H1 (cell line): ENCODE measurements at regions not wholly inside any gene's neighbourhood (a gene's known extent, or its start where the extent isn't known, plus 50 kb on each side); places are given as distances from the start of the nearest gene placed in this dataset.

Experiments
- CTCF ChIA-PET: fragments of 300-600 bp; sonication (Branson Sonifier 250); formaldehyde crosslinking; loops from one replicate; lab custom pipeline; 2021; ENCODE audit not compliant: partially characterized antibody; lab: Charles Lee
- POLR2A ChIA-PET: fragments of 300-600 bp; sonication (Branson Sonifier 250); formaldehyde crosslinking; loops from one replicate; lab custom pipeline; 2021; ENCODE audit warnings: inconsistent platforms; ENCODE audit not compliant: partially characterized antibody; lab: Charles Lee
- DNase-seq, 2 experiments: peaks; one replicate each; pipeline versions ENCODE4 v3.0.0 to v3.0.0-alpha.2; 2010 to 2022; ENCODE audit warnings: low spot score in 2 of 2, low read depth in 1 of 2, mixed read lengths in 1 of 2
- FAIRE-seq: peaks from 2 replicates; lab custom pipeline; 2011; peaks lifted over from hg19 to GRCh38; lab: Jason Lieb, UNC
- H2AFZ ChIP-seq: 2 replicates; pipeline ENCODE4 v1.8.1; 2012; ENCODE audit warnings: low read length, inconsistent platforms
- H2AK5ac ChIP-seq: 2 replicates; pipeline ENCODE4 v1.6.1; 2013; ENCODE audit warnings: low read depth, low read length
- H2BK120ac ChIP-seq: replicated peaks from 2 replicates; pipeline ENCODE3; 2013; ENCODE audit warnings: low read depth, low read length, inconsistent platforms
- H2BK12ac ChIP-seq: 2 replicates; pipeline ENCODE4 v1.6.1; 2013; ENCODE audit warnings: low read depth, low read length
- H2BK15ac ChIP-seq: 2 replicates; pipeline ENCODE4 v1.6.1; 2013; ENCODE audit warnings: low read length
- H2BK20ac ChIP-seq: 2 replicates; pipeline ENCODE4 v1.6.1; 2013; ENCODE audit warnings: low read length
- H2BK5ac ChIP-seq: 2 replicates; pipeline ENCODE4 v1.6.1; 2013; ENCODE audit warnings: low read depth, low read length
- H3K14ac ChIP-seq: 2 replicates; pipeline ENCODE4 v1.6.1; 2013; ENCODE audit warnings: inconsistent platforms; ENCODE audit not compliant: insufficient read length
- H3K18ac ChIP-seq: 2 replicates; pipeline ENCODE4 v1.6.1; 2013; ENCODE audit warnings: low read length; ENCODE audit errors: extremely low read depth
- H3K23ac ChIP-seq: 2 replicates; pipeline ENCODE4 v1.6.1; 2013; ENCODE audit warnings: inconsistent platforms; ENCODE audit not compliant: insufficient read length
- H3K23me2 ChIP-seq: 2 replicates; pipeline ENCODE4 v1.6.1; 2013; ENCODE audit warnings: low read depth, low read length
- H3K27ac ChIP-seq: 2 replicates; pipeline ENCODE4 v1.6.1; 2011; ENCODE audit warnings: low read depth, low read length, inconsistent platforms
- H3K27me3 ChIP-seq, 4 experiments: replicated peaks in 1 of 4; 1 replicate in 1 of 4; 2 replicates in 3 of 4; pipeline versions ENCODE4 v1.6.1 to v1.8.1; 2011 to 2013; ENCODE audit warnings: low read length in 3 of 4, mild to moderate bottlenecking in 3 of 4, inconsistent platforms in 2 of 4, mixed read lengths in 2 of 4, moderate library complexity in 1 of 4; ENCODE audit not compliant: control insufficient read depth in 3 of 4, insufficient read depth in 3 of 4; ENCODE audit errors: extremely low read depth in 1 of 4
- H3K36me3 ChIP-seq, 4 experiments: 2 replicates each; pipeline versions ENCODE4 v1.6.1 to v1.8.1; 2011 to 2013; ENCODE audit warnings: mild to moderate bottlenecking in 4 of 4, low read length in 3 of 4, moderate library complexity in 2 of 4, control low read depth in 1 of 4, inconsistent platforms in 1 of 4; ENCODE audit not compliant: insufficient read depth in 4 of 4, control insufficient read depth in 2 of 4
- H3K4ac ChIP-seq: replicated peaks from 2 replicates; pipeline ENCODE3; 2013; ENCODE audit warnings: low read length, low read depth, mixed read lengths, inconsistent platforms; ENCODE audit not compliant: insufficient read length
- H3K4me1 ChIP-seq, 4 experiments: replicated peaks in 1 of 4; 1 replicate in 1 of 4; 2 replicates in 3 of 4; pipeline versions ENCODE4 v1.6.1 to v1.8.1; 2011 to 2013; ENCODE audit warnings: low read length in 3 of 4, inconsistent platforms in 2 of 4, mixed read lengths in 1 of 4; ENCODE audit not compliant: insufficient read depth in 4 of 4, control insufficient read depth in 3 of 4
- H3K4me2 ChIP-seq, 2 experiments: 2 replicates each; pipeline versions ENCODE4 v1.6.1 to v1.8.1; 2011 to 2013; ENCODE audit warnings: low read depth in 2 of 2, low read length in 2 of 2, control low read depth in 1 of 2, inconsistent platforms in 1 of 2, mild to moderate bottlenecking in 1 of 2; ENCODE audit not compliant: insufficient read depth in 1 of 2
- H3K4me3 ChIP-seq, 4 experiments: fragments of 200-600, 300-600 bp in 1 of 4; sonication (generic), shearing (Covaris generic), sonication (Bioruptor Twin) in 1 of 4; 2 replicates each; pipeline versions ENCODE4 v1.5.1 to v1.8.1; 2011 to 2016; ENCODE audit warnings: low read length in 4 of 4, low read depth in 3 of 4, control low read depth in 2 of 4, inconsistent platforms in 2 of 4, mild to moderate bottlenecking in 2 of 4, mixed read lengths in 1 of 4, moderate library complexity in 1 of 4; ENCODE audit not compliant: insufficient read depth in 2 of 4; ENCODE audit errors: extremely low read depth in 1 of 4
- H3K56ac ChIP-seq: replicated peaks from 2 replicates; pipeline ENCODE3; 2013; ENCODE audit warnings: low read depth, mild to moderate bottlenecking, mixed read lengths, low read length, inconsistent platforms; ENCODE audit not compliant: insufficient read length
- H3K79me1 ChIP-seq: 2 replicates; pipeline ENCODE4 v1.6.1; 2013; ENCODE audit warnings: low read depth, low read length, control low read depth
- H3K79me2 ChIP-seq, 2 experiments: 2 replicates each; pipeline versions ENCODE4 v1.6.1 to v1.8.1; 2012 to 2013; ENCODE audit warnings: low read length in 2 of 2, mild to moderate bottlenecking in 2 of 2, inconsistent platforms in 1 of 2; ENCODE audit not compliant: insufficient read depth in 2 of 2, control insufficient read depth in 1 of 2
- H3K9ac ChIP-seq, 4 experiments: replicated peaks in 1 of 4; 1 replicate in 1 of 4; 2 replicates in 3 of 4; pipeline versions ENCODE4 v1.6.1 to v1.8.1; 2011 to 2013; ENCODE audit warnings: low read depth in 3 of 4, low read length in 3 of 4, control low read depth in 2 of 4, mild to moderate bottlenecking in 2 of 4, moderate library complexity in 2 of 4, inconsistent platforms in 1 of 4; ENCODE audit errors: extremely low read depth in 1 of 4
- H3K9me3 ChIP-seq, 2 experiments: 2 replicates each; pipeline versions ENCODE4 v1.6.1 to v1.8.1; 2012 to 2013; ENCODE audit warnings: mild to moderate bottlenecking in 2 of 2, moderate library complexity in 2 of 2, control low read depth in 1 of 2, inconsistent platforms in 1 of 2, low read depth in 1 of 2, low read length in 1 of 2, mixed read lengths in 1 of 2; ENCODE audit not compliant: insufficient read depth in 2 of 2
- H4K20me1 ChIP-seq, 2 experiments: replicated peaks in 1 of 2; 2 replicates each; pipeline versions ENCODE3 to v1.8.1; 2011 to 2013; ENCODE audit warnings: inconsistent platforms in 2 of 2, low read length in 2 of 2, mild to moderate bottlenecking in 1 of 2; ENCODE audit not compliant: insufficient read depth in 2 of 2, control insufficient read depth in 1 of 2
- H4K5ac ChIP-seq: 2 replicates; pipeline ENCODE4 v1.6.1; 2013; ENCODE audit warnings: low read length, low read depth, mixed read lengths, inconsistent platforms; ENCODE audit not compliant: insufficient read length
- H4K8ac ChIP-seq: 2 replicates; pipeline ENCODE4 v1.8.0; 2013; ENCODE audit warnings: mild to moderate bottlenecking, moderate library complexity, low read length, inconsistent platforms; ENCODE audit not compliant: insufficient read depth; ENCODE audit errors: extremely low read depth
- H4K91ac ChIP-seq: replicated peaks from 2 replicates; pipeline ENCODE3; 2013; ENCODE audit warnings: low read length, mixed read lengths, inconsistent platforms; ENCODE audit not compliant: insufficient read length
- ATF2 ChIP-seq: IDR thresholded peaks from 2 replicates; pipeline ENCODE4 v1.6.1; 2012; ENCODE audit warnings: low read length, inconsistent platforms
- EP300 ChIP-seq, 2 experiments: IDR thresholded peaks; 1 replicate in 1 of 2; 2 replicates in 1 of 2; pipeline ENCODE4 v1.6.1; 2011 to 2012; ENCODE audit warnings: low read depth in 2 of 2, low read length in 2 of 2, mild to moderate bottlenecking in 2 of 2, borderline replicate concordance in 1 of 2, inconsistent platforms in 1 of 2, moderate library complexity in 1 of 2
- EZH2 ChIP-seq: fragments of 200-600 bp; sonication (generic); IDR thresholded peaks from 2 replicates; pipeline ENCODE4 v1.7.1; 2012; ENCODE audit warnings: low read depth, mild to moderate bottlenecking, moderate library complexity, low read length, inconsistent platforms; ENCODE audit not compliant: severe bottlenecking
- POLR2AphosphoS5 ChIP-seq: IDR thresholded peaks from 2 replicates; pipeline ENCODE4 v1.6.1; 2011; ENCODE audit warnings: low read depth, low read length
- RBBP5 ChIP-seq: IDR thresholded peaks from 2 replicates; pipeline ENCODE4 v1.7.1; 2012; ENCODE audit warnings: low read depth, mild to moderate bottlenecking, inconsistent platforms, low read length, moderate library complexity, borderline replicate concordance
- SIX5 ChIP-seq: IDR thresholded peaks from 2 replicates; pipeline ENCODE4 v1.6.1; 2011; ENCODE audit warnings: mild to moderate bottlenecking, low read depth, low read length
- SP2 ChIP-seq: IDR thresholded peaks from 2 replicates; pipeline ENCODE4 v1.6.1; 2012; ENCODE audit warnings: mild to moderate bottlenecking, low read length, inconsistent platforms
- TAF1 ChIP-seq: IDR thresholded peaks from 2 replicates; pipeline ENCODE4 v1.6.1; 2011; ENCODE audit warnings: mild to moderate bottlenecking, low read depth, low read length
- TAF7 ChIP-seq: optimal IDR thresholded peaks from 2 replicates; pipeline ENCODE3; 2011; ENCODE audit warnings: low read depth, mild to moderate bottlenecking, inconsistent platforms, low read length, moderate library complexity, borderline replicate concordance
- TCF12 ChIP-seq: IDR thresholded peaks from 2 replicates; pipeline ENCODE4 v1.6.1; 2011; ENCODE audit warnings: low read depth, mild to moderate bottlenecking, low read length
- TEAD4 ChIP-seq: IDR thresholded peaks from 2 replicates; pipeline ENCODE4 v1.6.1; 2012; ENCODE audit warnings: low read depth, low read length, inconsistent platforms, mixed read lengths
- USF2 ChIP-seq: IDR thresholded peaks from 2 replicates; pipeline ENCODE4 v1.6.1; 2011; ENCODE audit warnings: low read length, improper control_type of control experiment
- WGBS, 2 experiments: shearing (Covaris generic) in 1 of 2; methylation state at CpG; one replicate each; pipeline versions ENCODE4 v1.1.6 to v1.1.7; 2013 to 2015; ENCODE audit warnings: low lambda C conversion rate in 2 of 2, mixed read lengths in 2 of 2, inconsistent platforms in 1 of 2, low coverage in 1 of 2, missing lambda C conversion rate in 1 of 2; ENCODE audit not compliant: insufficient replicate concordance in 2 of 2, insufficient coverage in 1 of 2, insufficient read length in 1 of 2; ENCODE audit errors: extremely low coverage in 1 of 2, missing lambda C conversion rate in 1 of 2; 5-methylcytosine and 5-hydroxymethylcytosine counted together

DNA sequence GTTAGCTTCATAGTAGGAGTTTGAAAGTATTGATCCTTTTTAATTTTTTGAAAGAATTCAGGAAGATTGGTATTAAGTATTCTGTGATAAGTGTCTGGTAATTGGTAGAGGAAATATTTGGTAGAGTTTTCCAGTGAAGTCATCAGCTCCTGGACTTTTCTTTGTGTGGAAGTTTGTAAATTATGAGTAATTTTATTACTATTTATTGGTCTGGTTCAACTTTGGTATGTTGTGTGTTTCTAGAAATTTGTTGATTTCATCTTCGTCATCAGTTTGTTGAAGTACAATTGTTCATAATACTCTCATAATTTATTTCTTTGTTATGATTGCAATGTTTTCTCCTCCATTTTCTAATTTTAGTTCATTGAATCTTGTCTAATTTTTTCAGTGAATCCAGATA is 832.0 kb downstream of the OTOL1 start:
- Histone ChIP-seq H3K4ac (no peak overlapping the region), H3K79me1 (no peaks in the 10 kb centered on the region), H3K4me2 (no peak overlapping the region), H4K20me1 (no peaks in the 10 kb centered on the region), H2BK15ac (no peak overlapping the region), H3K18ac (no peak overlapping the region), H3K56ac (no peak overlapping the region), H3K9ac (no peak overlapping the region), H3K4me3 (no peak overlapping the region), H3K36me3 (no peaks in the 10 kb centered on the region), H3K4me1 (no peaks in the 10 kb centered on the region), H2AFZ (no peak overlapping the region), H2BK12ac (no peak overlapping the region), H2BK120ac (no peak overlapping the region), H2AK5ac (no peak overlapping the region), H2BK5ac (no peak overlapping the region), H4K91ac (no peak overlapping the region), H3K79me2 (no peaks in the 10 kb centered on the region), H3K9me3 (no peaks in the 10 kb centered on the region), H2BK20ac (no peak overlapping the region), H3K27ac (no peak overlapping the region), H3K23me2 (no peaks in the 10 kb centered on the region), H4K5ac (no peak overlapping the region), H4K8ac (no peak overlapping the region), H3K14ac (no peak overlapping the region), H3K27me3 (no peaks in the 10 kb centered on the region), H3K23ac (no peak overlapping the region)
- no peak for FAIRE-seq
- DNase-seq = no peak
- ChIA-PET POLR2A (no interaction called here), CTCF (interaction anchor here (0.9 kb wide), 1 partner anchor 474 kb away, joined by 3 read pairs; no protein-coding TSS in a partner anchor)
- 100% methylated on average over 1 of the region's 1 CpG; no CpG with 5 or more reads in 1 of the 2 experiments for WGBS, 2 experiments
- no peak for TF ChIP-seq TEAD4
- no peak for TF ChIP-seq TAF1
- no peak for TF ChIP-seq ATF2
- TF ChIP-seq SIX5 = no peak
- TF ChIP-seq EP300 (IDR thresholded peaks at IDR 0.05; ENCODE audit: borderline replicate concordance in 1 of 2, low read depth in 2 of 2, low read length in 2 of 2) = no peak
- TF ChIP-seq USF2 = no peak
- no peak for TF ChIP-seq POLR2AphosphoS5
- no peak for TF ChIP-seq SP2
- TF ChIP-seq RBBP5 = no peak
- TF ChIP-seq EZH2 = no peak
- TF ChIP-seq TCF12 = no peak
- TF ChIP-seq TAF7 = no peak
